ENCODE measurements at regions not wholly inside any gene's neighbourhood (a gene's known extent, or its start where the extent isn't known, plus 50 kb on each side); places are given as distances from the start of the nearest gene placed in this dataset.

GRCh38 chr3:74041068-74041675, 416.4 kb upstream of the PDZRN3 start:
- no peak for TF ChIP-seq SIN3A (IDR thresholded peaks at IDR 0.05; ENCODE audit: borderline replicate concordance, insufficient read depth, low read length)
- TF ChIP-seq POLR2AphosphoS5 (IDR thresholded peaks at IDR 0.05; ENCODE audit: low read depth, low read length), result no peak

GRCh38 chr3:74039105-74039504, 414.4 kb upstream of the PDZRN3 start:
- TF ChIP-seq SIN3A (IDR thresholded peaks at IDR 0.05; ENCODE audit: borderline replicate concordance, insufficient read depth, low read length), result no peak
- no peak for TF ChIP-seq TAF1 (IDR thresholded peaks at IDR 0.05; ENCODE audit: borderline replicate concordance, insufficient read depth, low read length)
- TF ChIP-seq POLR2AphosphoS5 (IDR thresholded peaks at IDR 0.05; ENCODE audit: low read depth, low read length), result no peak
- no peak for TF ChIP-seq REST (IDR thresholded peaks at IDR 0.05; ENCODE audit: insufficient read depth in 1 of 2, low read depth in 2 of 2, low read length in 2 of 2)
- TF ChIP-seq FOXP2 (optimal IDR thresholded peaks at IDR 0.05; ENCODE audit: borderline replicate concordance, extremely low read depth, extremely low read length, insufficient read depth), result no peak

GRCh38 chr3:74036568-74036967, 411.8 kb upstream of the PDZRN3 start:
- TF ChIP-seq SIN3A (IDR thresholded peaks at IDR 0.05; ENCODE audit: borderline replicate concordance, insufficient read depth, low read length), result no peak

GRCh38 chr3:74036102-74036501, 411.4 kb upstream of the PDZRN3 start:
- TF ChIP-seq SIN3A (IDR thresholded peaks at IDR 0.05; ENCODE audit: borderline replicate concordance, insufficient read depth, low read length), result no peak
- TF ChIP-seq TAF1 (IDR thresholded peaks at IDR 0.05; ENCODE audit: borderline replicate concordance, insufficient read depth, low read length), result no peak
- no peak for TF ChIP-seq FOXP2 (optimal IDR thresholded peaks at IDR 0.05; ENCODE audit: borderline replicate concordance, extremely low read depth, extremely low read length, insufficient read depth)
- TF ChIP-seq REST (IDR thresholded peaks at IDR 0.05; ENCODE audit: insufficient read depth in 1 of 2, low read depth in 2 of 2, low read length in 2 of 2), result no peak
- no peak for TF ChIP-seq POLR2AphosphoS5 (IDR thresholded peaks at IDR 0.05; ENCODE audit: low read depth, low read length)

GRCh38 chr3:74033806-74034205, 409.1 kb upstream of the PDZRN3 start:
- TF ChIP-seq FOXP2 (optimal IDR thresholded peaks at IDR 0.05; ENCODE audit: borderline replicate concordance, extremely low read depth, extremely low read length, insufficient read depth) (no peak), SIN3A (IDR thresholded peaks at IDR 0.05; ENCODE audit: borderline replicate concordance, insufficient read depth, low read length) (no peak), POLR2AphosphoS5 (IDR thresholded peaks at IDR 0.05; ENCODE audit: low read depth, low read length) (no peak), REST (IDR thresholded peaks at IDR 0.05; ENCODE audit: insufficient read depth in 1 of 2, low read depth in 2 of 2, low read length in 2 of 2) (no peak)

GRCh38 chr3:74033381-74033780, 408.6 kb upstream of the PDZRN3 start:
- TF ChIP-seq POLR2AphosphoS5 (IDR thresholded peaks at IDR 0.05; ENCODE audit: low read depth, low read length) (no peak), FOXP2 (optimal IDR thresholded peaks at IDR 0.05; ENCODE audit: borderline replicate concordance, extremely low read depth, extremely low read length, insufficient read depth) (no peak), TAF1 (IDR thresholded peaks at IDR 0.05; ENCODE audit: borderline replicate concordance, insufficient read depth, low read length) (no peak), REST (IDR thresholded peaks at IDR 0.05; ENCODE audit: insufficient read depth in 1 of 2, low read depth in 2 of 2, low read length in 2 of 2) (no peak), SIN3A (IDR thresholded peaks at IDR 0.05; ENCODE audit: borderline replicate concordance, insufficient read depth, low read length) (no peak)

All from PFSK-1 (cell line).